Ovary (tissue), 7 donors: ENCODE measurements at regions not wholly inside any gene's neighbourhood (a gene's known extent, or its start where the extent isn't known, plus 50 kb on each side); places are given as distances from the start of the nearest gene placed in this dataset.
"Not testable (repeated sequence)": the region's sequence is repeated elsewhere in the genome, so short reads cannot be mapped to it uniquely, and the experiment has no call there.

Experiments used
- DNase-seq, 5 donors: peaks; one replicate each; pipeline ENCODE4 v3.0.0-alpha.2; 2019 to 2020
- H3K27ac ChIP-seq, 2 donors: fragments of 200-600 bp; one replicate each; pipeline versions ENCODE4 v1.5.1 to v1.8.0; 2019 to 2022
- H3K27me3 ChIP-seq: fragments of 200-600 bp; one replicate; pipeline ENCODE4 v1.8.0; 2022
- H3K36me3 ChIP-seq: fragments of 200-600 bp; sonication (generic); one replicate; pipeline ENCODE4 v1.5.1; 2019
- H3K4me1 ChIP-seq: one replicate; pipeline ENCODE4 v1.8.1; 2013; ENCODE audit warnings: mild to moderate bottlenecking, moderate library complexity; ENCODE audit not compliant: insufficient read depth
- H3K4me3 ChIP-seq: fragments of 200-600 bp; sonication (generic); one replicate; pipeline ENCODE4 v1.5.1; 2017
- H3K9me3 ChIP-seq, 2 donors: fragments of 200-600 bp in 1 of 2; sonication (generic) in 1 of 2; one replicate each; pipeline versions ENCODE4 v1.5.1 to v1.8.1; 2013 to 2019; ENCODE audit warnings: mild to moderate bottlenecking in 1 of 2, moderate library complexity in 1 of 2
- EP300 ChIP-seq: sonication (generic); formaldehyde crosslinking; IDR thresholded peaks from one replicate; pipeline ENCODE4 v1.6.1; 2017; ENCODE audit warnings: antibody characterized with exemption
- POLR2A ChIP-seq: fragments of 450-650 bp; IDR thresholded peaks from one replicate; pipeline ENCODE4 v1.6.1; 2017; ENCODE audit warnings: antibody characterized with exemption, mild to moderate bottlenecking, moderate library complexity
- WGBS, 3 donors: extraction: QIAGEN DNeasy Blood & Tissue Kit in 1 of 3; methylation state at CpG; one replicate each; pipeline versions ENCODE4 v1.1.5 to v1.1.7; 2013 to 2017; 5-methylcytosine and 5-hydroxymethylcytosine counted together
- intact Hi-C, 4 donors: fragments of 100-400 bp; cut with DNase I; formaldehyde crosslinking; loops; one replicate each; pipeline versions ENCODE4 v1.11.0 to v1.15.1; 2022 to 2023
- TF ChIP-seq, protein P1 (sequence below), 3 donors: fragments of 450-650 bp in 2 of 3; fragments of 200-600 bp in 1 of 3; IDR thresholded peaks; one replicate each; pipeline versions ENCODE4 v1.5.1 to v1.8.0; 2016 to 2022; ENCODE audit warnings: antibody characterized with exemption in 3 of 3, mild to moderate bottlenecking in 1 of 3
- donor health status: DM: no; HTN: no; CAD: no; lungs with moderate emphysema.
- donor health status: DM: no; HTN: no; CAD: no.
- donor health status: Bipolar disorder and iron deficiency.
- donor health status: DM: no; HTN: no; CAD: no.
- donor health status: DM: yes; HTN: yes; CAD: no.

DNA sequence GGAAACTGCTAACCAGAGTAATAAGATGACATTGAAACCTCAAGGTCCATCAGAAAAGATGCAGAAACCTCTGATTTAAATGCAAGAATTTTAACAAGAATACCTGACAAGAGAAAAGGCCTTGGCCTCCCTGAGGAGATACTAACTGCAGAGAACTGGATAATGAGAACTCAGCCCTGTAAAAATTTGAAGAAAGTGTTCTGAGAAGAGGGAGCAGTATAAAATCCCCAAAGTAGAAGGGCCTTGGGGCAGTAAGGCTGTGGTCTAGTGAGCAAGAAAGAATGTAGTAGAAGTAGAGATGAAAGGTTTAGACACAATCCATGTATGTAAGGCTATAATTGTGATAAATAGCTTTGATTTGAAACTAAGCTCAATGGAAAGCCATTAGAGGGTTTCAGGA is 394.1 kb downstream of the ZBBX start:
- Histone ChIP-seq H3K27me3 (no peaks in the 10 kb centered on the region), H3K9me3 (no peaks in the 10 kb centered on the region), H3K4me1 (no peaks in the 10 kb centered on the region), H3K4me3 (no peak overlapping the region), H3K27ac (no peak overlapping the region), H3K36me3 (no peaks in the 10 kb centered on the region)
- TF ChIP-seq EP300 (no peak), POLR2A (no peak)
- TF ChIP-seq, protein P1, sequence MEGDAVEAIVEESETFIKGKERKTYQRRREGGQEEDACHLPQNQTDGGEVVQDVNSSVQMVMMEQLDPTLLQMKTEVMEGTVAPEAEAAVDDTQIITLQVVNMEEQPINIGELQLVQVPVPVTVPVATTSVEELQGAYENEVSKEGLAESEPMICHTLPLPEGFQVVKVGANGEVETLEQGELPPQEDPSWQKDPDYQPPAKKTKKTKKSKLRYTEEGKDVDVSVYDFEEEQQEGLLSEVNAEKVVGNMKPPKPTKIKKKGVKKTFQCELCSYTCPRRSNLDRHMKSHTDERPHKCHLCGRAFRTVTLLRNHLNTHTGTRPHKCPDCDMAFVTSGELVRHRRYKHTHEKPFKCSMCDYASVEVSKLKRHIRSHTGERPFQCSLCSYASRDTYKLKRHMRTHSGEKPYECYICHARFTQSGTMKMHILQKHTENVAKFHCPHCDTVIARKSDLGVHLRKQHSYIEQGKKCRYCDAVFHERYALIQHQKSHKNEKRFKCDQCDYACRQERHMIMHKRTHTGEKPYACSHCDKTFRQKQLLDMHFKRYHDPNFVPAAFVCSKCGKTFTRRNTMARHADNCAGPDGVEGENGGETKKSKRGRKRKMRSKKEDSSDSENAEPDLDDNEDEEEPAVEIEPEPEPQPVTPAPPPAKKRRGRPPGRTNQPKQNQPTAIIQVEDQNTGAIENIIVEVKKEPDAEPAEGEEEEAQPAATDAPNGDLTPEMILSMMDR (IDR thresholded peaks at IDR 0.05), result no peak
- intact Hi-C loops, result no loop called here
- no peak for DNase-seq

DNA sequence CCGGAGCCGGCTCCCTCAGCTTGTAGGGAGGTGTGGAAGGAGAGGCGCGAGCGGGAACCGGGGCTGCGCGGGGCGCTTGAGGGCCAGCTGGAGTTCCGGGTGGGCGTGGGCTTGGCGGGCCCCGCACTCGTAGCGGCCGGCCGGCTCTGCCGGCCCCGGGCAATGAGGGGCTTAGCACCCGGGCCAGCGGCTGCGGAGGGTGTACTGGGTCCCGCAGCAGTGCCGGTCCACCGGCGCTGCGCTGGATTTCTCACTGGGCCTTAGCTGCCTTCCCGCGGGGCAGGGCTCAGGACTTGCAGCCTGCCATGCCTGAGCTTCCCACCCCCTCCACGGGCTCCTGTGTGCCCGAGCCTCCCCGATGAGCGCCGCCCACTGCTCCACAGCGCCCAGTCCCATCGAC is 404.3 kb downstream of the ZBBX start:
- DNase-seq, H3K9me3 ChIP-seq, H3K4me3 ChIP-seq, H3K4me1 ChIP-seq, H3K36me3 ChIP-seq, intact Hi-C loops, H3K27me3 ChIP-seq, H3K27ac ChIP-seq: not testable (repeated sequence)
- 93 to 97% (median 96%) methylated on average over 36 of the region's 36 CpGs for WGBS, 3 donors

DNA sequence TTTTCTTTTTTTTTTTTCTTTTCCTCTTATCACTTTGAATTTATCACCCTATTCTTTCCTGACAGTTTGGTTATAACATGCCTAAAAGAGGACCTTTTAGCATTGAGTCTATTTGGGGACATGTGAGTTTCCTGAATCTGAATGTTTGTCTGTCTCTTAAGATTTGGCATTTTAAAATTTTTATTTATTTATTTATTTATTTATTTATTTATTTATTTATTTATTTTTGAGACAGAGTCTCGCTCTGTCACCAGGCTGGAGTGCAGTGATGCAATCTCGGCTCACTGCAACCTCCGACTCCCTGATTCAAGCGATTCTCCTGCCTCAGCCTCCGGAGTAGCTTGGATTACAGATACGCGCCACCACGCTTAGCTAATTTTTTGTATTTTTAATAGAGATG is 412.4 kb downstream of the ZBBX start:
- H3K27me3 ChIP-seq, H3K4me1 ChIP-seq, intact Hi-C loops, H3K4me3 ChIP-seq, H3K9me3 ChIP-seq, DNase-seq, H3K27ac ChIP-seq, H3K36me3 ChIP-seq: not testable (repeated sequence)
- 94 to 97% (median 95%) methylated on average over 8 of the region's 8 CpGs for WGBS, 3 donors

DNA sequence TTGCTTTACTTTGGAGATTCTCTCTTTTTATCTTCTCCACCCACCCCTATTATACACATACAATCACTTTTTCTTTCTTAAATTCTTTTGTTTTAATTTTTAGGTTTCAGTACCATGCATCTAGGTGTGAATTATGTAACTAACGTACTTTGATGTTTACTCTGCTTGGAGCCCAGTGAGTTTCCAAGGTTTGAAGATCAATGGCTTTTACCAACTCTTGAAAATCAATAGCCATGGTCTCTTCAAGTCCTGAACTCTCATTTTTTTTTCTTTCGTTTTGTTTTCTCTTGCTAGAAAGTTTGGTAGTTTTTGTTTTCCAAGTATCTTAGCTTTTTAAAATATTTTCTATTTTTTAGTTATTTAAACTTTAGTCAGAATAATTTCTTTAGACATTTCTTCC is 417.2 kb downstream of the ZBBX start:
- no peaks in the 10 kb centered on the region for H3K36me3 ChIP-seq
- H3K4me1 ChIP-seq, result no peaks in the 10 kb centered on the region
- no peak overlapping the region for H3K4me3 ChIP-seq
- DNase-seq, result no peak
- H3K9me3 ChIP-seq, result peaks cover 0 to under 1% of the 10 kb centered on the region in 2 donors
- no peak overlapping the region for H3K27ac ChIP-seq
- no peaks in the 10 kb centered on the region for H3K27me3 ChIP-seq
- TF ChIP-seq POLR2A (no peak), EP300 (no peak)
- TF ChIP-seq, protein P1 (IDR thresholded peaks at IDR 0.05), result no peak
- WGBS, 3 donors, result 67 to 80% (median 70%) methylated on average over 2 of the region's 2 CpGs
- intact Hi-C loops, result no loop called here

DNA sequence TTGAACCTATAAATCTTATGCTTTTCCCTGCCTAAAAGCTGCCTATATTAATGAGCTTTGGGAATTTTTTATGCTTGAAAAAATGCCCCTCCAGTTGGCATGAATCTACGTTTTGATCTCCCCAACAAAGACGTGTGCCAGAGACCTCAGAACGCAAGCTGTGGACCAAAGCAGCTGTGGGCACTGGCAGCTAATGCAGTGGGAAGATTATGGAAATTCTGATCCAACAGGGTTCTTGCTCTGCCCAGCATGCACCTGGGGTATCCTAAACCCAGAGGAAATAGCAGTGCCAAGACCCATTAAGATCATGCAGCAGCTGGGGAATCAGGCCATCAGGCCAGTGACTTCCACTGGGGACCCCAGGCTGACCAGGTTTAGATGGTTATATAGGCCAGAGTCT is 423.0 kb downstream of the ZBBX start:
- Histone ChIP-seq H3K27ac (no peak overlapping the region), H3K9me3 (no peaks in the 10 kb centered on the region), H3K4me3 (no peak overlapping the region), H3K36me3 (no peaks in the 10 kb centered on the region), H3K27me3 (no peaks in the 10 kb centered on the region), H3K4me1 (no peaks in the 10 kb centered on the region)
- intact Hi-C loops, result no loop called here
- TF ChIP-seq EP300 (no peak), POLR2A (no peak)
- TF ChIP-seq, protein P1 (IDR thresholded peaks at IDR 0.05), result no peak
- no peak for DNase-seq
- WGBS, 3 donors, result 70 to 83% (median 72%) methylated on average over 3 of the region's 3 CpGs
